IMR-90 (cell line): ENCODE measurements at regions not wholly inside any gene's neighbourhood (a gene's known extent, or its start where the extent isn't known, plus 50 kb on each side); places are given as distances from the start of the nearest gene placed in this dataset.

ENCODE experiments used
- ATAC-seq: fragments of 200-7000 bp; cut with Tn5 transposase; 2 replicates; pipeline ENCODE4 v1.9.1; 2020; ENCODE audit warnings: low read depth, mild to moderate bottlenecking, moderate library complexity
- BruUV-seq: library from RNA; stranded (reverse); fragments of 400-500 nt; replicated peaks from 2 replicates; lab custom pipeline; 2021; lab: Mats Ljungman, UMichigan
- CTCF ChIA-PET: fragments of 300-600 bp; formaldehyde crosslinking; extraction: SDS; loops from one replicate; lab custom pipeline; 2021; ENCODE audit warnings: antibody characterized with exemption; lab: Yijun Ruan, JAX
- POLR2A ChIA-PET: fragments of 300-600 bp; sonication (Branson Sonifier 250); formaldehyde crosslinking; loops from one replicate; lab custom pipeline; 2022; ENCODE audit warnings: antibody characterized with exemption; ENCODE audit not compliant: unreplicated experiment; lab: Charles Lee
- DNase-seq: peaks from one replicate; pipeline ENCODE4 v3.0.0; 2013
- H2AFZ ChIP-seq: replicated peaks from 2 replicates; pipeline ENCODE3; 2013; ENCODE audit warnings: low read length, mild to moderate bottlenecking; ENCODE audit not compliant: poor library complexity
- H2AK5ac ChIP-seq: 2 replicates; pipeline ENCODE4 v1.6.1; 2013; ENCODE audit warnings: low read depth, low read length, inconsistent platforms
- H2AK9ac ChIP-seq: replicated peaks from 2 replicates; pipeline ENCODE3; 2013; ENCODE audit warnings: mild to moderate bottlenecking, low read depth, low read length, moderate library complexity; ENCODE audit not compliant: poor library complexity
- H2BK120ac ChIP-seq: 2 replicates; pipeline ENCODE4 v1.6.1; 2013; ENCODE audit warnings: low read depth, low read length, inconsistent platforms
- H2BK15ac ChIP-seq: 3 replicates; pipeline ENCODE4 v1.6.1; 2013; ENCODE audit warnings: low read depth, low read length, inconsistent platforms
- H2BK20ac ChIP-seq: 2 replicates; pipeline ENCODE4 v1.6.1; 2013; ENCODE audit warnings: low read depth, mild to moderate bottlenecking, inconsistent platforms, low read length, moderate library complexity
- H2BK5ac ChIP-seq: 2 replicates; pipeline ENCODE4 v1.6.1; 2013; ENCODE audit warnings: mild to moderate bottlenecking, low read depth, low read length, inconsistent platforms; ENCODE audit not compliant: poor library complexity, severe bottlenecking
- H3K14ac ChIP-seq: replicated peaks from 2 replicates; pipeline ENCODE4 v1.6.1; 2013; ENCODE audit warnings: low read depth, low read length, inconsistent platforms
- H3K18ac ChIP-seq: 2 replicates; pipeline ENCODE4 v1.6.1; 2013; ENCODE audit warnings: low read depth, low read length, control low read depth
- H3K23ac ChIP-seq: 2 replicates; pipeline ENCODE4 v1.6.1; 2013; ENCODE audit warnings: low read depth, low read length, inconsistent platforms
- H3K27ac ChIP-seq: 2 replicates; pipeline ENCODE4 v1.5.1; 2013; ENCODE audit warnings: mild to moderate bottlenecking, control low read depth, low read length; ENCODE audit not compliant: insufficient read depth
- H3K27me3 ChIP-seq: 2 replicates; pipeline ENCODE4 v1.6.1; 2013; ENCODE audit warnings: low read length; ENCODE audit not compliant: control insufficient read depth, insufficient read depth
- H3K36me3 ChIP-seq: 2 replicates; pipeline ENCODE4 v1.6.1; 2013; ENCODE audit warnings: low read length, mixed read lengths; ENCODE audit not compliant: control insufficient read depth, insufficient read depth
- H3K4ac ChIP-seq: 2 replicates; pipeline ENCODE4 v1.6.1; 2013; ENCODE audit warnings: low read depth, low read length, inconsistent platforms
- H3K4me1 ChIP-seq: 2 replicates; pipeline ENCODE4 v1.6.1; 2013; ENCODE audit warnings: low read length, mixed read lengths; ENCODE audit not compliant: control insufficient read depth, insufficient read depth
- H3K4me2 ChIP-seq: 2 replicates; pipeline ENCODE4 v1.6.1; 2013; ENCODE audit warnings: low read depth, mild to moderate bottlenecking, control low read depth, low read length, moderate library complexity
- H3K4me3 ChIP-seq: 2 replicates; pipeline ENCODE4 v1.5.1; 2013; ENCODE audit warnings: low read depth, mild to moderate bottlenecking, control low read depth, low read length, moderate library complexity; ENCODE audit not compliant: insufficient read depth
- H3K56ac ChIP-seq: 2 replicates; pipeline ENCODE4 v1.6.1; 2013; ENCODE audit warnings: low read length, inconsistent platforms; ENCODE audit not compliant: insufficient read depth; ENCODE audit errors: extremely low read depth
- H3K79me1 ChIP-seq, 2 experiments: 2 replicates each; pipeline ENCODE4 v1.6.1; 2013; ENCODE audit warnings: low read length in 2 of 2, inconsistent platforms in 1 of 2, low read depth in 1 of 2
- H3K9ac ChIP-seq: 2 replicates; pipeline ENCODE4 v1.6.1; 2013; ENCODE audit warnings: low read depth, low read length, control low read depth
- H3K9me1 ChIP-seq: 2 replicates; pipeline ENCODE4 v1.6.1; 2013; ENCODE audit warnings: low read length, inconsistent platforms; ENCODE audit not compliant: insufficient read depth
- H3K9me3 ChIP-seq: 2 replicates; pipeline ENCODE4 v1.6.1; 2013; ENCODE audit warnings: low read length; ENCODE audit not compliant: control insufficient read depth, insufficient read depth
- H4K20me1 ChIP-seq: 2 replicates; pipeline ENCODE4 v1.6.1; 2013; ENCODE audit warnings: low read length, inconsistent platforms; ENCODE audit not compliant: insufficient read depth
- H4K5ac ChIP-seq: 2 replicates; pipeline ENCODE4 v1.6.1; 2013; ENCODE audit warnings: mild to moderate bottlenecking, low read depth, low read length, control low read depth
- H4K8ac ChIP-seq, 2 experiments: 2 replicates each; pipeline ENCODE4 v1.6.1; 2013; ENCODE audit warnings: low read depth in 2 of 2, low read length in 2 of 2, control low read depth in 1 of 2, inconsistent platforms in 1 of 2
- H4K91ac ChIP-seq: 2 replicates; pipeline ENCODE4 v1.6.1; 2013; ENCODE audit warnings: low read depth, low read length, inconsistent platforms; ENCODE audit not compliant: insufficient read depth
- ELK1 ChIP-seq: fragments of 150-350 bp; IDR thresholded peaks from 2 replicates; pipeline ENCODE4 v1.6.1; 2016; ENCODE audit warnings: low read depth, mild to moderate bottlenecking, low read length, moderate library complexity, borderline replicate concordance
- MAFK ChIP-seq: IDR thresholded peaks from 2 replicates; pipeline ENCODE4 v1.6.1; 2012; ENCODE audit warnings: low read depth, low read length, improper control_type of control experiment
- NFE2L2 ChIP-seq: fragments of 150-350 bp; IDR thresholded peaks from 2 replicates; pipeline ENCODE4 v1.6.1; 2016; ENCODE audit warnings: low read depth, mild to moderate bottlenecking, low read length
- SMC3 ChIP-seq: fragments of 150-350 bp; IDR thresholded peaks from 2 replicates; pipeline ENCODE4 v1.6.1; 2016; ENCODE audit warnings: low read depth, mild to moderate bottlenecking, antibody characterized with exemption, low read length, moderate library complexity
- USF2 ChIP-seq: fragments of 150-350 bp; IDR thresholded peaks from 2 replicates; pipeline ENCODE4 v1.6.1; 2017; ENCODE audit warnings: mild to moderate bottlenecking, antibody characterized with exemption, low read length, low read depth
- WGBS, 2 experiments: methylation state at CpG; one replicate each; pipeline versions ENCODE4 v1.1.5 to v1.1.7; 2013; ENCODE audit warnings: missing lambda C conversion rate in 2 of 2; ENCODE audit not compliant: insufficient read length in 1 of 2; ENCODE audit errors: extremely low coverage in 2 of 2; 5-methylcytosine and 5-hydroxymethylcytosine counted together
- dilution Hi-C: fragments of 300-500 bp; cut with HindIII; formaldehyde crosslinking; loops from one replicate; pipeline ENCODE4 v1.14.3; 2018; ENCODE audit warnings: low sequenced_read_pairs; ENCODE audit not compliant: unreplicated experiment
- in situ Hi-C: fragments of 300-500 bp; cut with MboI; formaldehyde crosslinking; loops from 3 replicates; pipeline ENCODE4 v1.14.3; 2019; ENCODE audit warnings: low sequenced_read_pairs, inconsistent platforms, mixed read lengths
- intact Hi-C: fragments of 100-400 bp; cut with micrococcal nuclease; formaldehyde crosslinking; loops from 2 replicates; pipeline ENCODE4 v1.10.0; 2022

- no peak overlapping the region for H4K8ac ChIP-seq
- H2AK9ac ChIP-seq, result no peak overlapping the region
- H3K14ac ChIP-seq, result no peak overlapping the region
- DNase-seq (no peak), ATAC-seq (no peak)
- no TSS peak for BruUV-seq
- no peak overlapping the region for H2BK15ac ChIP-seq
- H4K20me1 ChIP-seq, result no peaks in the 10 kb centered on the region
- no peak overlapping the region for H2AFZ ChIP-seq
- CTCF ChIA-PET, result interaction anchor here (1.3 kb wide), 1 partner anchor 10 kb away, joined by 4 read pairs; no protein-coding TSS in a partner anchor
- intact Hi-C loops, result no loop called here
- no peak overlapping the region for H2AK5ac ChIP-seq
- peaks cover 7% of the 10 kb centered on the region; the same call in 1 of the 2 replicates for H3K4me1 ChIP-seq
- dilution Hi-C loops, result no loop called here
- no peaks in the 10 kb centered on the region for H3K79me1 ChIP-seq
- H4K91ac ChIP-seq, result no peak overlapping the region
- H2BK120ac ChIP-seq, result no peak overlapping the region
- H3K4me3 ChIP-seq, result no peak overlapping the region
- no peaks in the 10 kb centered on the region for H3K9me3 ChIP-seq
- H3K9ac ChIP-seq, result no peak overlapping the region
- POLR2A ChIA-PET, result no interaction called here
- in situ Hi-C loops, result no loop called here
- no peak overlapping the region for H3K4ac ChIP-seq
- no peak overlapping the region for H2BK5ac ChIP-seq
- WGBS, 2 experiments, result no CpG with 5 or more reads among the region's 4 CpGs
- H3K23ac ChIP-seq, result no peak overlapping the region
- no peaks in the 10 kb centered on the region for H3K36me3 ChIP-seq
- H3K56ac ChIP-seq, result no peak overlapping the region
- TF ChIP-seq SMC3 (no peak), ELK1 (no peak), MAFK (no peak), NFE2L2 (no peak), USF2 (no peak)
- no peak overlapping the region for H3K27ac ChIP-seq
- no peaks in the 10 kb centered on the region for H3K9me1 ChIP-seq
- no peak overlapping the region for H4K5ac ChIP-seq
- H3K27me3 ChIP-seq, result peaks cover 2% of the 10 kb centered on the region; the same call in 1 of the 2 replicates
- H2BK20ac ChIP-seq, result no peak overlapping the region
- H3K4me2 ChIP-seq, result no peak overlapping the region
- no peak overlapping the region for H3K18ac ChIP-seq
Measured at GRCh38 chr1:222229672-222230312, 318.1 kb downstream of the HHIPL2 start.
